Femur (tissue), 1 donor: ENCODE measurements at regions not wholly inside any gene's neighbourhood (a gene's known extent, or its start where the extent isn't known, plus 50 kb on each side); places are given as distances from the start of the nearest gene placed in this dataset.
A peak's percentile ranks its signal among the peaks of the same experiment; 100 is the strongest.

Experiments
- DNase-seq: peaks from one replicate; pipeline ENCODE4 v3.0.0-alpha.2; 2017

DNA sequence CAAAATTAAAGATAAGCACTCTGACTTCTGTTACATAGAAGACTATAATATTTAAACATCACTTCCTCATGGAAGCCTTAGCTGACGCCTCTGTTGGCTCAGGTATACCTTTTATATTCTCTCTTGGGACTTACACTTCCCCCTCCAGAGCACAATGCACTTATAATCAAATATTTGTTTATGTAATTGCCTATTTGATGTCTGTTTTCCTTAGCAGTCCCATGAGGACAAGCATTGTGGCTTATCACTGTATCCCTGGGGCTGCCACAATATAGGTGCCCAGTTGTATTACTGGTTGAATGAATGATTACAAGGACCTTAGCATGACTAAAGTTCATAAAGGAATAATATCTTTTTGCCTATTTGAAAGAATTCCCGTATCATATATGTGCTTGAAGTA is 186.7 kb upstream of the VGLL2 start:
- no peak for DNase-seq

DNA sequence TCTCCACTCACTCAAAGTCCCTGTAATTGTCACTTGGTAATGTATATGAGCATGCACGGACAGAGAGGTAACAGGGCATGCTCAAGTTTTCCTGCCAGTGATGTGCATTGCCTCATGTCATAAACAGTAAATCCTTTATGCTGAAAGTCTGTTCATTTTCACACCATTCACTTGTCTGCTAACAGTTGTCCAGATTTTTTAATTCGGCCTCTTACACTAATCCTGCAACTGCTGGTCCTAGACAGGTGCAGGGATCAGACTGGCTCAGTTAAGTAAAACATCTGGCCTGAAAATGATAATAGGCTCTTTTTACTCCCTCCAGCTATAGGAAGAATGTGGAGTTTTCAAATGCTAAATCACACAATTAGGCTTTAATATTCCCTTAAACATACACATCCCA is 185.4 kb upstream of the VGLL2 start:
- peak; percentile 37 for DNase-seq

DNA sequence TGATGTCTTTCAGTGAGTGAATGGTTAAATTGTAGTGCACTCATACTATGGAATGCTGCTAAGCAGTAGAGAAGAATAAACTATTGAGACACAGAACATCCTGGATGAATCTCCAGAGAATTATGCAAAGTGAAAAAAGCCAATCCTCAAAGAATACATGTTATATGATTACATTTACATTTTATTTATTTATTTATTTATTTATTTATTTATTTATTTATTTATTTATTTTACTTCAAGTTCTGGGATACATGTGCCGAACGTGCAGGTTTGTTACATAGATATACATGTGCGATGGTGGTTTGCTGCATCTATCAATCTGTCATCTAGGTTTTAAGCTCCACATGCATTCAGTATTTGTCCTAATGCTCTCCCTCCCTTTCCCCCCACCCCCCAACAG is 175.8 kb upstream of the VGLL2 start:
- DNase-seq, result no peak

DNA sequence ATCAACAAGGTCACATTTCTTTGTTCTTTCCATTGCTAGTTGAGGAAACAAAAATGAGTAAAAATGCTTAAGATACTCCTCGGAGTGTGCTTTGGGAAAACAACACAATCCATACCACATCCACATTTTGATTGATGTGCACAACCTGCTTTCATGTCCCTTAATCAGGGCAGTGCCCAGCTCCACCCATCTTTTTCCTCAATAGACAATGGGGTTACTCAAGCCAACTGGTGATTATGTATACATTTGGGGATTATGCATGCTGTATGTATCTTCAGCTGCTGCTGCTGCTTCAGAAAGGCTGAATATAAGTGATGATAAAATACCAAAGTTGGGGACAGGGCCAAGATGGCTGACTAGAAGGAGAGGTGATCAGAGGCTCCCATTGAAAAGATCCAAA is 155.2 kb upstream of the VGLL2 start:
- no peak for DNase-seq

DNA sequence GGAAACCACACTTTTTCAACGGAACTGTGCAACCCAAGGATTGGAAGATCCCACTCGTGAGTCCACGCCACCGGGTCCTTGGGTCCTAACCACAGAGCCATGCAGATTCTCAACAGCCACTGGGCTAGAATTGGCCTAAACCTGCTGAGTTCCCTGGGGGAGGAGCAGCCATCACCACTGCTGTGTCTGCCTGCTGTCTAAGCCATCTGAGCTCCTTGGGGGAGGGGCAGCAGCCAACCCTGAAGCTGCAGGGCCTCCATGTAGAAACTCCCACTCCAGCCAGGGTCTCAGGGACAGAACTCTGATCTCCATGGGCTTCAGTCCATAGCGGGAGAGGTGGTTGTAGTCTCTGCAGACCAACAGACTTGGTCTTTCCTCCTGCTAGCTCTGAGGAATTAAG is 154.6 kb upstream of the VGLL2 start:
- DNase-seq, result no peak

DNA sequence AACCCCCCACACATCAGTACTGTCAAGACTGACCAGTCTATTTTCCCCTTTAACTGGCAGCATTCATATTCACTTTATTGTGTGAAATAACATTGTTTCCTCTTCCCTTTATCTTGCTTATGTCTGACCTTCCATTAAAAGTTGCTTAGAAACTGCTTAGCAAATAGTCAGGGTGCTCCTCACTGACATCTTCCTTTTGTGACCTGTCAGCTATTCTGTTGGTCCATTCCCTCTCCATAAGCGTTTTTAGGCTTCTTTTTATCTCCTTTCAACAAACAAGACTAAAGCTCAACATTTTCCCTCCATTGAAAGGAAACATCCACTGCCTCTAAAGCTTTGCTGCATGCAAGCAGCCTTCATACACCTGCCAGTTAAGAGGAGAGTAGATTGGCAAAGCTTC is 147.7 kb upstream of the VGLL2 start:
- DNase-seq, result no peak

DNA sequence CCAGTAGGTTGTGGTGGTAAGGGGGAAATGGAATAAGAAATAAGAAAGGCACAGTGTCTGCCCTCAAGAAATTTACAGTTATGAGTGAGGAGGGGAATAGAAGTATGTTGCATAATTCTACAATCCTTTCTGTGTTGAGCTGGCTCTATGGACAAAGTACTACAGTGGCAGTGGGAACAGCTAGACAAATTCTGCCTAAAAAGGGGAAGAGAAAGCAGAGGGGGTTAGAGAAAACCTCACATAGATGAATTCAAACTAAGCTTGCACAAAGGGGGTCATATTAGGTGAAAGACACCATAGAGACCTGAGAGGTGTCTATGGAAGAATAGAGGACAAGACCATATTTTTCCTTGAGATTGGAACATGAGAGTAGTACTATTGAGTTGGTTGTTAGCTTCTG is 146.9 kb upstream of the VGLL2 start:
- DNase-seq, result no peak

DNA sequence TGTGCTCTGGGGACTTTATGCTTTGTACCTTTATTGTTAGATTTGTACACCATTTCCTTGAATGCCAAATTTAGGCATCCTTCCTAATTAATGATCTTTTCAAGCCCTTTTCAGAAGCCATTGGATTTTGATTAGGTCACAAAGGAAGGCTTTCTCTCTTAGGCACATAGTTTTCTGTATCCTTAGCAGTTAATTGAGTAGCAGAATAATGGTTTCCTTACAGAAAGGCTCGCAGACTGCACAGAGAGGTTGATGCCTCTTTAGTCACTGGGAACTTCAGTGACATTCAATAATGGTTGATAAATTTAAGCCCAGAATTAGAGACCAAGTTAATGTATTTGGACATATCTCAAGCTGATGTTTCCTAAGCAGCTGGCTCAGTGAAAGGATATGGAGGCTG is 139.1 kb upstream of the VGLL2 start:
- DNase-seq, result no peak

DNA sequence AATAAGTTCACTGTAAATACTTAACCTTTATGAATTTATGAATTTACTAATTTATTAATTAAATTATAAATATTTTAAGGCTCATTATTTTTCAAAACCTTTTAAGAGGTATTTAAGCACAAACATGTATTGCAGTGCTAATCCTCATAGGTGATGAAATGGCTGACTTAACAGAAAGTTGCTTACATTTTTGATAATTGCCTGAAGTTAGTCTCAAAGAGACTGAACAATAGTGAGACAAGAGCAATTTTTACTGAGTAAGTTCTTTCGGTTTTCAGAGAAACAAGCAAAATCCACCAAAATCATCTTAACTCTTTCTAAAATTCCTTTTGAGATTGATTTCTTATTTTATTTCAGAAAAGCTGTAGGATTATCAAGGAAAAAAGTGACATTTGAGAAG is 137.3 kb upstream of the VGLL2 start:
- no peak for DNase-seq

DNA sequence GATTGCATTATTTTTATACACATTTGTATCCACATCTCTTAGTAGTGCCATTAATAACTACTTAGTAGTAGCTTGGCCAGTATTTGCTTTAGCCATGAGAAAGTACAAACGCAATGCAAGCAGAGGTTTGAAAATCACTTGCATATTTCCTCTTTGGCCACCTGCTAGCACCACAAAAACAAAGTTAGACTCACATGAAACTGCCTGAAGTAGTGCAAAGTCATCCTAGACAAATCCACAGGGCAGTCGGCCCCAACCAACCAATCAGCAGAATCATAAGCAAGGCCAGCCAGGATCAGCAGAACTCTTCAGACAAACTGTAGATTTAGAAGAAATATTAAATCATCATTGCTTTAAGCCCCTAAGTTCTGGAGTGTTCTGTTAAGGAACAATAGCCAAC is 135.2 kb upstream of the VGLL2 start:
- DNase-seq, result no peak

DNA sequence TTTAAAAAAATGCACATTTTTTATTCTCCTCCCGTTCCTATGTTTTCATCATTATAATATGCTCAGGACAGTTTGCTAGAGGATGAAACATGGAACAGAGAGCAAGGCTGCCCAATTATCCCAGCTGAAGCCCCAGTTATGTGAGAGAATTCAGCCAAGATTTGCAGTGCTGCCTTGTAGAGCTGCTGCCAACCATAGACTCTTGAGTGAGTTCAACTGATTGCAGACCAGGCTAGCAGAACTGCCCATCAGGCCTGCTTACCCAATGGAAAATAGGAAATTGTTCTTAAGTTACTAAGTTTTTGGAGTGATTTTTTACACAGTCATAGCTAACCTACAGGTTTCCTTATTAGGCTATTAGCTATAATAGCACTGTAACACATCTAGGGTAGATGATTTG is 128.7 kb upstream of the VGLL2 start:
- no peak for DNase-seq

DNA sequence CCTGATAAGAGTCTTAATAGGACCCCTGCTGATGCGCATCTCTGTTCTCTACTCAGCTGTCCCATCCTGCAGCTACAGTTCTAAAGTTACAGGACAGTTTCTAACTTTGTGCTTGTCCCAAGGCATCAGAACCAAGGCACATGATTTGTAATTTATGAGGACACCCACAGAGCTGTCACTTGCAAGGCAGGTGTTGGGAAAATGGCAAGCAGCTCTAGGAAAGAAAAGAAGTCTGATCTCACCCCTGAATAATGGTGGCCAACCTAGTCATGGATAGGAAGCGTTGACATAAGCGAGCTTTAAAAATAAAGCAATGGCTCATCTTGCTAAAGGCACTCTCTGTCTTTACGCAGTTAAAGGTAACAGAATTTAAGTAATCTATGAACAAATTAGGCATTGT is 127.6 kb upstream of the VGLL2 start:
- peak; percentile 31 for DNase-seq

DNA sequence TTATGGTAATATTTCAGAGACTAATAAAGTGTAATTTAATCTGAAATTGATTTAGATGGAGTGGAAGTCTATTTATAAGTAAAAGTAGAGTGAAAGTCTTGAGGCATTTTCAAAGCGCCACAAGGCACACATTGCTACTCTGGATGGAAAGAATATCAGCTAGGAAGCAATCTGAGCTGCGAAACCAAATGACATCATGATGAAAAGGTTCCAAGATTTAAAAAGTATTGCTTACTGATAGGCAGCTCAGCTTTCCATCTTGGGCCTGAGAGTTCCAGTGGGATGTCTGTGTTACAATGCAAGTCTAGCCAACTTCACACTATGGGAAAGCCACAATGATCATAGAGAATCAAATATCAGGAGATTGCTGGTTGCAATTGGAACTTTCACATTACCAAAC is 126.9 kb upstream of the VGLL2 start:
- no peak for DNase-seq

DNA sequence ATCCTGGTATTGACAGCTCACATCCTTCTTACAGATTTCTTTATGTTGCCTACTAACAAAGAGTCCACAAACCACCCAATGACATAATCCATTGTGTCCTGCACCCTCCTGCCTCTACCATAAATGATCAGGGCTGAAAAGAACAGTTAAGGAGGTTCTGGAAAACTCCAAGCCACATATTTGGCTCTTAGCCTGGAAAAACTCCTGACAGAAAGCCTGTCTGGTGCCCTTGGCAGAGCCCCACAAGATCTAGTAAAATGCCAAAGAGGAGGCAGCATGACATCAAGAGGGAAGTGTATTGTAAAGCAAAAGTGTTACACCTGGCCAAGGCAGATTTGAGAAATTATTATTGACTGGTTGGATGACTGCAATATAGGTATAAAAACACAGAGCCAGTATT is 126.4 kb upstream of the VGLL2 start:
- DNase-seq, result no peak

DNA sequence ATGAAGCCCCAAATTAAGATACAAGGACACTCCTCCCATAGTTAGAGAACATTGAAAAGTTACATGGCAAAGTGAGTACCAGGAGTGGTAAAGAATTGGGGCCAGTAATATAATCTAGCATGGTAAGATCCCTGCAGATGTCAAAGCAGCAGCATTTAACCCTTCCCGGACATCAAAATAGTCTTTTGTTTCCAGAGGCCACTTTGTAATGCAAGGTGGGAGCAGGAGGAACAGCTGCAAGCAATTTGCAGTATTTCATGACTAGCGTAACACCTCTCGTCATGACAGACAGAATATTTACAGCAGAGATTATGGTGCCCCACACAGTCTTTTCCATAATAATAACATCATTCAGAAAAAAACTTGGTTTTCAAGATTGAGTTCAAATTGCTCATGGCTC is 123.2 kb upstream of the VGLL2 start:
- no peak for DNase-seq

DNA sequence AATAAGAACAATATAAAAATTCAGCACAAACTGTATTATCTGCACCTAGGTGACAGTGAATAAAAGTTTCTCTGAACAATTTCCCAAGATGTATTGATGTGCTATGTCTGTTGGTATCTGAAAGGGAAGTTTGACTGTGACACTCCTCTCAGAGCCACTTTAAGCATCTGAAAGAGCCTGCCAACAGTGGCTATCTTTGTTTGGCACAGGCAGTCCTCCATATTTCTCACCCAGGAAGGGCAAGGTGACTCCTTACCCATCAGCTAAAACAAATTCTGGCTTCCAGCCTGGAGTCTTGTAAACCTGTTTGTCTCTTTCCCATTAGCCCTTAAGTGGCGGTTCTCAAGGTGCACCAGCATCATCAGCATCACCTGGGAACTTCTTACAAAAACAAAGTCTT is 122.4 kb upstream of the VGLL2 start:
- no peak for DNase-seq

DNA sequence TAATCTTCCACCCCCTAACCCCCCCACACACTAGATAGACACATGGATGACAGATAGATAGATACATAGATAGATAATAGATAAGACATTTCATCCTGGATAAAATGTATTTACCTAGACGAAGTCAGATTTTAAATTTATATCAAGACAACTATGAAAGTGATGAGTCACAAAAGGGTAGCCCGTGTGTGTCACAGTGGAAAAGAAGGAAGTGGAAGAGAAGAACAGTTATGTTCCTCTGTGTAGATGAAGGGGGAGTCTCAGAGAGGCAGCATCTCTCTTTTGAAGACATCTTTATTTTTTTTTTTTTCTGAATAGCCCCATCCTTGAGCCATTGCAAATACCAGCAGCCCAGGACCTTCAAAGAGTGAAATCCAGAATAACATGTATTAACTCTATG is 121.7 kb upstream of the VGLL2 start:
- DNase-seq, result no peak

DNA sequence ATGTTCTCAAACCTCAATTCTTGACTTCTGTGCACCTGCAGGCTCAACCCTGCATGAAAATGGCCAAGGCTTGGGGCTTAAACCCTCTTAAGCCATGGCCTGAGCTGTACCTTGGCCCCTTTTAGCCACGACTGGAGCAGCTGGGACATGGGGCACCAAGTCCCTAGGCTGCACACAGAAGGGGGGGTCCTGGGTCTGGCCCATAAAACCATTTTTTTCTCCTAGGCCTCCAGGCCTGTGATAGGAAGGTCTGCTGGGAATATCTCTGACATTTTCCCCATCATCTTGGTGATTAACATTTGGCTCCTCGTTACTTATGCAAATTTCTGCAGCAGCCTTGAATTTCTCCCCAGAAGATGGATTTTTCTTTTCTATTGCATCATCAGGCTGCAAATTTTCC is 119.4 kb upstream of the VGLL2 start:
- DNase-seq, result no peak

DNA sequence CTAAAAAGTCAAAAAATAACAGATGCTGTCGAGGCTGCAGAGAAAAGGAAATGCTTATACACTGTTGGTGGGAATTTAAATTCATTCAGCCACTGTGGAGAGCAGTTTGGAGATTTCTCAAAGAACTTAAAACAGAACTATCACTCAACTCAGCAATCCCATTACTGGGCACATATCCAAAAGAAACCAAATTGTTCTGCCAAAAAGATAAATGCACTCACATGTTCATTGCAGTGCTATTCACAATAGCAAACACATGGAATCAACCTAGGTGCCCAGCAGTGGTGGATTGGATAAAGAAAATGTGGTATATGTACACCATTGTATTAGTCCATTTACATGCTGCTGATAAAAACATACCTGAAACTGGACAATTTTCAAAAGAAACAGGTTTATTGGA is 116.0 kb upstream of the VGLL2 start:
- DNase-seq, result no peak

DNA sequence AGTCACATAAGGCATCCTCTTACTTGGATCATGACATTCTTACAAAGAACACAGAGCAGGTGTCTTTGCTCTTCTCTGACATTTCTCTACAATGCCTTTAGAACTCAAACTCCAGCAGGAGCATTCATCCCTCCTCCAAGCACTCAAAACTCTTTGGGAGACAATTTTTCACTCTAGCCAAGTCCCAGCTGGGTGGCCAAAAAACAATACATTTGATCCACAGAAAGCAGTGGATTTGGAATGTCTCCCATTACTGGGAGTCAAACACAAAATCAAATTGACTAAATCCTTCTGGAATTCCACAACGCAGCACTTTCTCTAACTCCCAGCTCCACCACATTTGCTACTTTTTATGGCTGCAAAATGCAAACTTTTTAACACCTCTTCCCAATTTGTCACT is 108.6 kb upstream of the VGLL2 start:
- no peak for DNase-seq

DNA sequence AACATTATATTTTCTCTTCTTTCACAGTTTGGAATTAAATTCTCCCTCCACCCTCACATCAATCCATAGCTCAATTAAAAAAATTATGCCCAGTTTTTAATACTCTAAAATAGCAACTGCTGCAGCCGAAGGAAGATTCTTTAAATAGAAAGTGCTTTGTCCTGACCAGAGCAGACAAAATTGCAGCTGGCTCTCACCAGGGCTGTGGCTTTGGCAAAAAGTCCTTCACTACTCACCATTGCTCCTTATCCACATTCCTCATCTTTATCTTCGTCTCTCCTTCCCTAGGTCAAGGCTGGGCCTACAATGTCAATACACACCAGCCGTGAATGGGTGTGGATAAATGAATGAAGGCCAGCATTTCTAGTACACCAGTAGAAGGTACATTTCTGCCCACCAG is 107.9 kb upstream of the VGLL2 start:
- no peak for DNase-seq

DNA sequence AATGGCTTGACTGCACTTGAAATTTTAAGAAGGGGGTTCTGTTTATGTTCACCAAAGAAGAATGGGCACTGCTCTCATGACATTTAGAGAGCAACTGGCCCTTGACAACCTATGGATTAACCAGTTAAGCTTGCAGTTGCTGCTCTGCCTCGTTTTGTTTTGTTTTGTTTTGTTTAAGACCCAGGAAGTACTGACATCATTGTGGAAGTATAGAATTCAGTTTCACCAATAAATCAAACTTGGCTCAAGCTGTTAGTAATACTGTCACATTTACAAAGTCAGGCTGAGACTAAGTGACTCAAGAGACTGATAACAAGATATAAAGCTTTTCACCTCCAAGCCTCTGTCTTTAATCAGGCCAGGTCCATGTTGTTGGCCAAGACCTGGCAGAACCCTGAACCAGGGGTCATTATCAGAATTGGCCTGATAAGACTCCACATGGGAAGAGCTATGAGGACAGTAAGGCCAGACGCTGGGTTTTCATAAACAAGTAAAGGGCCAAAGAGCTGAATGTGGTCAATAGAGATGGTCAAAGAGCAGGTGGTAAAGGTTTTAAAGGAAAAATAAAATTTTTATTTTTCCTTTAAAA is 99.4 kb upstream of the VGLL2 start:
- DNase-seq, result no peak

DNA sequence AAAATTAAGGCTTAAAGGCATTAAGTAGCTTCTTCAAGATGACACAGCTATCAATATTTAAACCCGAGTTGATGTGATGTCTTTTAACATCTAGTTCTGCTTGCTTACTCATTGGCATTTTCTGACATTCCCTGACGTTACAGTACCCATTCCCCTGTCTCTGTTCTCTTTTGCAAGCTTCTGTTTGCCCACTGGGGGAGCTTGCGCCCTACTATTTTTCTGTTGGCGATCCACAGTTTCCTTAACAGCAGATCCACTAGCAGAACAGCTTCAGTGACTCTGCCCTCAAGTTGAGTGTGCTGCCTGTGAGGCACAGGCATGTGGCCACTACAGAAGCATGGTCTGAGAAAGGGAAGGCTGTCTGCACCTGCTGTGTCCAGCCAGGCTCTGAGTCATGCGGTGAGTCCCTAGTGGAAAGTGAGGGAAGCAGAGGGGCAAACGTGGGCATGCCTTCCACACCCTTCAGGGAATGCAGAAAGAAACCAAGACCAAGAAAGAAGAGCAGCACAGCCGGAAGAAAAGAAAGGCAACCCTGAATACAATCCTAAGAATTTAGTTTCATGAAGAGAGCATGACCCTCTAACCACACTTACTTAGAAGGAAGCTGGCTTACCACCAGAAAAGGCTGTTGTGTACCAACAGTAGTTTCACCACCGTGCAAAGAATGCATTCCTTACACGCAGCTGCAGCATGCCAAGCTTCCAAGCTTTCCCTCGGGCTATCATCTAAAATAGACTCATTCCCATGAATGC is 97.7 kb upstream of the VGLL2 start:
- DNase-seq, result peak; percentile 59

DNA sequence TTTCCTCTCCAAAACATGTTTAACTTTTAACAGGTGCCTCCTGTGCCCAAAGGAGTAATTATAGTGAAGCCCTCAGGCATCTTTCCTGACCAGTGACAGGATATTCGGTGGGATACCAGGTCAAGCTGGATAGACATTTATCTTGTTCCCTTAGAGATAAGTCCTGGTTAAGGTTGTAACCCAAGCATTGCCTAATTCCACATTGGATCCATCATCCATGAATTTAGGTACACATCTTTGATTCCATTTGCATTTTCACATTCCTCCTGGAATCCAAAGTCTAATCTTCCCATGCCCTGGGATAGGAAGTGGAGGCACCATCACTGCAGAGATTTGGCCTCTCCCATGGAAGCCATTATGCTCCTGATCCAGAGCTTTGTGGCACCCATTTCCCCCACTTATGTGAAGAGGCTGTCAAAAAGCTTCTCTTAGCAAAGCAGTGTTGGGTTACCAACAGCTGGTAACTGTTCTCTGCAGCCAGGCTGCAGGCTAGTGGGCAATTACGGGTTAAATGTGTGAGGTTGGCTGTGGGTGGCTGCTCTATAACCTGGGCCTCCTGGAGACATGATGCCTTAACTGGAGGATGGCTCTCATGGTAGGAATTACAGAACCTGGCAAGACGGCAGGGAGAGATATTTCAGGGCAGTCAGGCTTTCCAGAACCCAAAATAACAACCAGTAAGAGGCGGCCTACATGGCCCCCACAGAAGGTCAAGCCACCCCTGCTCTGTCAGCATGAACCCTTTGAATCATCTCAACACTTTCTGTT is 96.9 kb upstream of the VGLL2 start:
- peak; percentile 26 for DNase-seq
